K562 (cell line): ENCODE measurements at regions not wholly inside any gene's neighbourhood (a gene's known extent, or its start where the extent isn't known, plus 50 kb on each side); places are given as distances from the start of the nearest gene placed in this dataset.

Source experiments
- ATAC-seq: fragments of 200-7000 bp; cut with Tn5 transposase; 3 replicates; pipeline ENCODE4 v1.9.1; 2020; ENCODE audit warnings: moderate library complexity
- BruUV-seq: library from RNA; stranded (reverse); fragments of 400-500 nt; replicated peaks from 2 replicates; lab custom pipeline; 2021; lab: Mats Ljungman, UMichigan
- CTCF ChIA-PET: fragments of 300-600 bp; formaldehyde crosslinking; extraction: SDS; loops from one replicate; lab custom pipeline; 2021; ENCODE audit warnings: low intra/inter-chr PET ratio; lab: Yijun Ruan, JAX
- POLR2A ChIA-PET: fragments of 300-600, 350-650 bp; sonication (Branson Sonifier 250); formaldehyde crosslinking; extraction: SDS; loops from one replicate; lab custom pipeline; 2021; ENCODE audit warnings: antibody characterized with exemption, inconsistent platforms; lab: Yijun Ruan, JAX
- DNase-seq, 4 experiments: peaks; one replicate each; pipeline versions ENCODE4 v3.0.0 to v3.0.0-alpha.2; 2011 to 2018; ENCODE audit warnings: low spot score in 3 of 4, mixed read lengths in 3 of 4; ENCODE audit errors: extremely low read depth in 1 of 4
- FAIRE-seq: peaks from 2 replicates; lab custom pipeline; 2011; peaks lifted over from hg19 to GRCh38; lab: Jason Lieb, UNC
- H2AFZ ChIP-seq: 2 replicates; pipeline ENCODE4 v1.6.0; 2011; ENCODE audit warnings: low read depth, low read length, control low read depth, inconsistent platforms
- H3K27ac ChIP-seq: fragments of 200-600 bp; 3 replicates; pipeline ENCODE4 v1.8.0; 2011; ENCODE audit warnings: low read depth, mild to moderate bottlenecking, control low read depth, inconsistent platforms, low read length, moderate library complexity, mixed read lengths; ENCODE audit errors: extremely low read depth
- H3K27me3 ChIP-seq, 2 experiments: fragments of 300-600 bp in 1 of 2; 2 replicates in 1 of 2; 3 replicates in 1 of 2; pipeline versions ENCODE4 v1.6.0 to v1.8.0; 2011; ENCODE audit warnings: inconsistent platforms in 2 of 2, low read length in 2 of 2, mild to moderate bottlenecking in 1 of 2, mixed read lengths in 1 of 2, moderate library complexity in 1 of 2; ENCODE audit not compliant: control insufficient read depth in 2 of 2, insufficient read depth in 2 of 2
- H3K36me3 ChIP-seq: fragments of 300-600 bp; 3 replicates; pipeline ENCODE4 v1.8.0; 2011; ENCODE audit warnings: mild to moderate bottlenecking, low read length, inconsistent platforms; ENCODE audit not compliant: control insufficient read depth, insufficient read depth
- H3K4me1 ChIP-seq, 2 experiments: fragments of 200-600 bp in 1 of 2; replicated peaks in 1 of 2; 2 replicates in 1 of 2; 3 replicates in 1 of 2; pipeline versions ENCODE4 v1.5.1 to v1.8.0; 2011; ENCODE audit warnings: inconsistent platforms in 2 of 2, low read length in 2 of 2, mild to moderate bottlenecking in 1 of 2, mixed read lengths in 1 of 2, moderate library complexity in 1 of 2; ENCODE audit not compliant: control insufficient read depth in 2 of 2, insufficient read depth in 2 of 2
- H3K4me2 ChIP-seq: 2 replicates; pipeline ENCODE4 v1.6.1; 2011; ENCODE audit warnings: low read length, control low read depth, inconsistent platforms, mixed read lengths; ENCODE audit not compliant: insufficient read depth
- H3K4me3 ChIP-seq: fragments of 200-600 bp; sonication (generic), shearing (Covaris generic); 2 replicates; pipeline ENCODE4 v1.5.1; 2016; ENCODE audit warnings: control low read depth, inconsistent platforms
- H3K79me2 ChIP-seq: fragments of 200-600 bp; 3 replicates; pipeline ENCODE4 v1.8.0; 2011; ENCODE audit warnings: low read length, inconsistent platforms; ENCODE audit not compliant: control insufficient read depth, insufficient read depth
- H3K9ac ChIP-seq, 2 experiments: 2 replicates each; pipeline versions ENCODE4 v1.6.0 to v1.6.1; 2011; ENCODE audit warnings: low read depth in 2 of 2, low read length in 2 of 2, control low read depth in 1 of 2, inconsistent platforms in 1 of 2, mild to moderate bottlenecking in 1 of 2, mixed read lengths in 1 of 2; ENCODE audit not compliant: insufficient read depth in 1 of 2
- H3K9me1 ChIP-seq: one replicate; pipeline ENCODE4 v1.6.0; 2011; ENCODE audit warnings: inconsistent platforms, mild to moderate bottlenecking, low read length, moderate library complexity; ENCODE audit not compliant: control insufficient read depth, insufficient read depth
- H3K9me3 ChIP-seq: replicated peaks from 2 replicates; pipeline ENCODE4 v1.5.1; 2011; ENCODE audit warnings: low read depth, low read length, inconsistent platforms; ENCODE audit not compliant: control insufficient read depth, insufficient read depth
- H4K20me1 ChIP-seq: replicated peaks from 2 replicates; pipeline ENCODE4 v1.6.1; 2011; ENCODE audit warnings: low read length, inconsistent platforms, mixed read lengths; ENCODE audit not compliant: control insufficient read depth, insufficient read depth
- CBX5 ChIP-seq: IDR thresholded peaks from 2 replicates; pipeline ENCODE4 v1.6.1; 2014; ENCODE audit warnings: low read depth, borderline replicate concordance
- FOXA3 ChIP-seq, 2 experiments: fragments of 450-650 bp in 1 of 2; sonication (generic) in 1 of 2; formaldehyde crosslinking; IDR thresholded peaks in 1 of 2; conservative IDR thresholded peaks in 1 of 2; 2 replicates each; pipeline versions ENCODE4 v1.4.0 to v1.8.0; 2020 to 2022; ENCODE audit warnings: mild to moderate bottlenecking in 2 of 2, missing genetic modification reagents in 1 of 2
- FUS ChIP-seq: fragments of 200-400 bp; formaldehyde crosslinking; optimal IDR thresholded peaks from 2 replicates; pipeline ENCODE3; 2017; ENCODE audit warnings: low read depth, low read length
- GTF2E2 ChIP-seq: fragments of 200-800 bp; sonication (Bioruptor generic); IDR thresholded peaks from 2 replicates; pipeline ENCODE4 v1.6.1; 2016; ENCODE audit warnings: missing genetic modification characterization, missing compliant biosample characterization
- GTF2F1 ChIP-seq: IDR thresholded peaks from 2 replicates; pipeline ENCODE4 v1.6.1; 2011; ENCODE audit warnings: low read depth, low read length, improper control_type of control experiment
- HMBOX1 ChIP-seq: sonication (generic); IDR thresholded peaks from 2 replicates; pipeline ENCODE4 v1.6.1; 2016
- KDM2B ChIP-seq: fragments of 250-450 bp; sonication (Bioruptor Pico); IDR thresholded peaks from 2 replicates; pipeline ENCODE4 v1.8.0; 2021; ENCODE audit warnings: mild to moderate bottlenecking, moderate library complexity
- LEF1 ChIP-seq: fragments of 450-650 bp; IDR thresholded peaks from 2 replicates; pipeline ENCODE4 v1.6.1; 2016; ENCODE audit warnings: mild to moderate bottlenecking
- TRIM28 ChIP-seq: fragments of 450-650 bp; IDR thresholded peaks from 2 replicates; pipeline ENCODE4 v1.6.1; 2017
- ZBTB34 ChIP-seq: fragments of 250-450 bp; sonication (Bioruptor Pico); IDR thresholded peaks from 2 replicates; pipeline ENCODE4 v1.8.0; 2021; ENCODE audit warnings: mild to moderate bottlenecking, moderate library complexity
- ZNF280A ChIP-seq: fragments of 450-650 bp; IDR thresholded peaks from 2 replicates; pipeline ENCODE4 v1.6.1; 2018; ENCODE audit warnings: mild to moderate bottlenecking, low read depth; ENCODE audit not compliant: partially characterized antibody
- ZNF445 ChIP-seq: fragments of 250-450 bp; sonication (Bioruptor Pico); IDR thresholded peaks from 2 replicates; pipeline ENCODE4 v1.4.0; 2020; ENCODE audit warnings: low read depth, mild to moderate bottlenecking, moderate library complexity
- WGBS: fragments of 100-300 bp; shearing (Covaris generic); methylation state at CpG from one replicate; pipeline ENCODE4 v1.1.6; 2016; ENCODE audit warnings: low coverage, mixed read lengths; ENCODE audit not compliant: insufficient coverage; ENCODE audit errors: missing lambda C conversion rate; 5-methylcytosine and 5-hydroxymethylcytosine counted together
- in situ Hi-C: fragments of 300-500 bp; cut with MboI; formaldehyde crosslinking; loops from 4 replicates; pipeline ENCODE4 v1.15.0; 2018; ENCODE audit warnings: inconsistent platforms, mixed read lengths
- intact Hi-C: fragments of 100-400 bp; cut with micrococcal nuclease; formaldehyde crosslinking; loops from 2 replicates; pipeline ENCODE4 v1.14.2; 2022

- Histone ChIP-seq H3K79me2 (no peaks in the 10 kb centered on the region), H3K36me3 (no peaks in the 10 kb centered on the region), H3K27ac (no peak overlapping the region), H2AFZ (no peak overlapping the region), H3K4me2 (no peak overlapping the region), H4K20me1 (no peaks in the 10 kb centered on the region), H3K4me3 (no peak overlapping the region), H3K9me1 (no peaks in the 10 kb centered on the region), H3K9me3 (no peaks in the 10 kb centered on the region; the same call in 1 of the 2 replicates), H3K9ac (no peak overlapping the region), H3K27me3 (peaks cover 0 to 5% of the 10 kb centered on the region in 2 experiments; a peak in 3 of 5 replicates), H3K4me1 (no peaks in the 10 kb centered on the region)
- peak in 1 of 2 experiments; percentile 57; a peak in 2 of 4 replicates for TF ChIP-seq FOXA3 (CRISPR knock-in tag; conservative IDR thresholded peaks at IDR 0.05 in 1 of 2, IDR thresholded peaks at IDR 0.05 in 1 of 2)
- TF ChIP-seq HMBOX1, result no peak
- in situ Hi-C loops (no loop called here), intact Hi-C loops (no loop called here)
- FAIRE-seq (no peak), ATAC-seq (no peak), DNase-seq (no peak)
- CTCF ChIA-PET, result no interaction called here
- no TSS peak for BruUV-seq
- POLR2A ChIA-PET, result interaction anchor here (0.6 kb wide), 1 partner anchor 89 kb away, joined by 3 read pairs; no protein-coding TSS in a partner anchor
- 0% methylated on average over 2 of the region's 2 CpGs for WGBS
These were observed 153.2 kb upstream of the HMCN1 start for GRCh38 chr1:185581020-185581419.

GRCh38 chr1:185578293-185578692 lies 155.9 kb upstream of the HMCN1 start:
- BruUV-seq, result no TSS peak
- Histone ChIP-seq H3K27me3 (no peaks in the 10 kb centered on the region), H3K4me2 (no peak overlapping the region), H3K4me1 (no peaks in the 10 kb centered on the region; a peak in 1 of 5 replicates), H3K9me1 (no peaks in the 10 kb centered on the region), H3K9ac (no peak overlapping the region), H3K4me3 (no peak overlapping the region), H3K9me3 (no peaks in the 10 kb centered on the region; the same call in 1 of the 2 replicates), H4K20me1 (no peaks in the 10 kb centered on the region), H3K27ac (no peak overlapping the region), H2AFZ (no peak overlapping the region), H3K36me3 (no peaks in the 10 kb centered on the region), H3K79me2 (no peaks in the 10 kb centered on the region)
- ChIA-PET CTCF (no interaction called here), POLR2A (no interaction called here)
- in situ Hi-C loops, result no loop called here
- peak in 1 of 4 experiments; percentile 14 for DNase-seq
- intact Hi-C loops, result no loop called here
- no peak for ATAC-seq
- no peak for FAIRE-seq
- WGBS, result 0% methylated on average over 3 of the region's 3 CpGs
- TF ChIP-seq GTF2F1 (no peak), KDM2B (CRISPR knock-in tag) (no peak), GTF2E2 (tag) (no peak), ZNF280A (peak; percentile 19), FUS (no peak), ZBTB34 (CRISPR knock-in tag) (no peak), CBX5 (peak; percentile 57; the same call in 1 of the 2 replicates), ZNF445 (peak; percentile 66; the same call in 1 of the 2 replicates), LEF1 (no peak), TRIM28 (peak; percentile 86)
